Activated T-cell treated with anti-CD3 and anti-CD28 coated beads, Interleukin-2, amount 50 U/mL, for 72 hours (primary cell): ENCODE measurements at regions not wholly inside any gene's neighbourhood (a gene's known extent, or its start where the extent isn't known, plus 50 kb on each side); places are given as distances from the start of the nearest gene placed in this dataset.

Source experiments
- ATAC-seq, 2 donors: fragments of 150-1000 bp; cut with Tn5 transposase; replicated peaks in 1 of 2; 2 replicates each; pipeline ENCODE4 v1.10.0; 2021; ENCODE audit warnings: moderate library complexity in 2 of 2, mild to moderate bottlenecking in 1 of 2
- DNase-seq, 2 donors: peaks; one replicate each; pipeline ENCODE4 v3.0.0; 2021 to 2022; ENCODE audit warnings: mixed read lengths in 1 of 2
- H3K27ac Mint-ChIP-seq: one replicate; pipeline ENCODE4 v1.8.0; 2022; ENCODE audit warnings: mild to moderate bottlenecking, moderate library complexity, mixed read lengths
- H3K27me3 Mint-ChIP-seq: one replicate; pipeline ENCODE4 v1.8.0; 2022; ENCODE audit warnings: low read depth, mixed read lengths
- H3K36me3 Mint-ChIP-seq, 2 donors: one replicate each; pipeline ENCODE4 v1.8.0; 2022; ENCODE audit warnings: mixed read lengths in 2 of 2, mild to moderate bottlenecking in 1 of 2; ENCODE audit not compliant: insufficient read depth in 2 of 2
- H3K4me1 Mint-ChIP-seq: one replicate; pipeline ENCODE4 v1.8.0; 2022; ENCODE audit warnings: low read depth, mixed read lengths
- H3K4me3 Mint-ChIP-seq, 2 donors: one replicate each; pipeline ENCODE4 v1.8.0; 2022; ENCODE audit warnings: mild to moderate bottlenecking in 2 of 2, mixed read lengths in 2 of 2, moderate library complexity in 2 of 2
- H3K9me3 Mint-ChIP-seq, 2 donors: one replicate each; pipeline ENCODE4 v1.8.0; 2022; ENCODE audit warnings: mixed read lengths in 2 of 2

GRCh38 chr1:181344091-181344490, 139.2 kb upstream of the CACNA1E start:
- Mint-ChIP-seq H3K36me3 (no peaks in the 10 kb centered on the region), H3K9me3 (no peaks in the 10 kb centered on the region), H3K27ac (no peak overlapping the region), H3K4me3 (no peak overlapping the region), H3K4me1 (peaks cover 22% of the 10 kb centered on the region), H3K27me3 (no peaks in the 10 kb centered on the region)
- no peak for DNase-seq
- ATAC-seq = no peak

DNA sequence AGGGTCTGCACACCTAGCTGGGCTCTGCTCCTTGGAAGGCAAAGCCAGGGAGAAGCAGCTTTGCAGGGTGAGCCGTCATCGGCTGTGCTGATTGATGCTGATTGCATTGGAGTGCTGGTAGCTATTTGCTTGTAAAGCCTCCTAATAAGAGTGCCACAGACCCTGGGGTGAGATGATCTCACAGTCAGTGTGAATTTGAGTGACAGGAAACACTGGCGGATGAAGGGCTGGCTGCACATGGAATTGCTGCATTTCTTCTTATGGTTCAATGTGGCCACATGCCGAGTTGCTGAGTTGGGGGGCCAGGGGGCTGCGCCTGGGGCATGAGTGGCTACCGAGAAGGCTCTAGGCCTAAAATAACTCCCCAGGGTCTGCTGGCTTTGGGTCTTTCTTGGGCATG, 138.2 kb upstream of the CACNA1E start:
- peaks cover 22% of the 10 kb centered on the region for H3K4me1 Mint-ChIP-seq
- no peaks in the 10 kb centered on the region for H3K9me3 Mint-ChIP-seq
- H3K4me3 Mint-ChIP-seq = no peak overlapping the region
- no peaks in the 10 kb centered on the region for H3K27me3 Mint-ChIP-seq
- no peaks in the 10 kb centered on the region for H3K36me3 Mint-ChIP-seq
- no peak for DNase-seq
- ATAC-seq = no peak
- no peak overlapping the region for H3K27ac Mint-ChIP-seq

DNA sequence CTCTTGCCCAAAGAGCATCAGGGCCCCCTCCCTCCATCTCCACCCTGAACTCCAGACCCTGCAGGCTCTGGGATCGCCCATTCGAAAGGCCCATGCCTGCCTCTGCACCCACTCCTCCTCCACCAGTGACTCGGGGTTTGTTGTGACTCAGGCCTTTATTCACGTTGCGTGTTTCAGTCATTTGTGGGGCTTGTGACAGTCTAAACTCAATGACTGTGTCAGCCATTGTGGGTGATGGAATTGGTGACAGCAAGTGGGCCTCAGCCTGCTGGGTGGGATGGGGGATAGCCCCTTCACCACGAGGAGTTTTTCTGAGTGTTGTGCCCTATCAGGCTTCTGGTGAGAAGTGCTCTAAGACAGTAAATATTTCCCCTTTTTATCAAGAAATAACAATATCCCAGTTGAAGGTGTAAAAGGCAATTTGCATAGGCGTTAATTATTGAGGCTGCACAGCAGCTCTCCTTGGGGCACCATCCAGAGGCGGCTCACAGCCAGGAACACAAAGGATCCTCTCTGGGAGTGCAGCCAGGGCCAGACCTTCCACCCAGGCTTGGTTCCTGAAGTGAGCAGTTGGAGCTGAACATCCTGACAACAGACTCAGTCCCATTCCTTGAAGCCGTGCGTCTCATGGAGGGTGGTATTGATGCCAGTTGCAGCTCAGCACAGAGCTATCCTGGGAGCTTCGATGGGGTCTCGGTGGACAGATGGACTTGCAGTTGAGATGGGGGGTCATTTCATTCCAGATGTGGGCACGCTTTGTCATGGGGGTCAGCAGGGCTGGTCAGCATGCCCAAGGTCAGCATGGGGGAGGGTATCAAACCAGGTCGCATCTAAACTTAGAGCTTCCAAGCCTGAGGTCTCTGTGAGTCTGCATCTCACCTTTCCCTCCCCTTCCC, 135.6 kb upstream of the CACNA1E start:
- H3K36me3 Mint-ChIP-seq = no peaks in the 10 kb centered on the region
- DNase-seq = peak in 1 of 2 donors; percentile 5
- peak; percentile 51 to 60 for ATAC-seq

DNA sequence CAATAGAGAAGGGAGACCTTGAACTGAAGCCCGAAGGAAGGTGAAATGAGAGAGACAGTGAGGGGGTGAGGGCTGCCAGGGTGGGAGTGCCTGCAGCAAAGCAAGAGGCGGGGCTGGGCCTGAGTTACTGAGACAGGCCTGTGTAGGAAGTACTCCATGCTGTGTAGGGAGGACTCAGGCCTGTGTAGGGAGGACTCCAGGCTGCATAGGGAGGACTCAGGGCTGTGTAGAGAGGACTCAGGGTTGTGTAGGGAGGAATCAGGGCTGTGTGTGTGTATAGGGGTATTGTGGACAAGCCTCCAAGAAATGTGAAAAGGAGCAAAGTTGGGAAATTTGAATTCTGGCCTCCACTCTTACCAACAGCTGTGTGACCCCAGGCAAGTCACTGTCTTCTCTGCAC, 133.8 kb upstream of the CACNA1E start:
- Mint-ChIP-seq H3K27me3 (no peaks in the 10 kb centered on the region), H3K4me3 (no peak overlapping the region), H3K9me3 (no peaks in the 10 kb centered on the region), H3K4me1 (peaks cover 5% of the 10 kb centered on the region), H3K36me3 (no peaks in the 10 kb centered on the region), H3K27ac (no peak overlapping the region)
- no peak for ATAC-seq
- no peak for DNase-seq

More for the DNA sequence above, 135.6 kb upstream of the CACNA1E start:
- no peaks in the 10 kb centered on the region for H3K9me3 Mint-ChIP-seq
- no peak overlapping the region for H3K27ac Mint-ChIP-seq
- no peaks in the 10 kb centered on the region for H3K27me3 Mint-ChIP-seq
- H3K4me1 Mint-ChIP-seq = peaks cover 20% of the 10 kb centered on the region
- H3K4me3 Mint-ChIP-seq = no peak overlapping the region

DNA sequence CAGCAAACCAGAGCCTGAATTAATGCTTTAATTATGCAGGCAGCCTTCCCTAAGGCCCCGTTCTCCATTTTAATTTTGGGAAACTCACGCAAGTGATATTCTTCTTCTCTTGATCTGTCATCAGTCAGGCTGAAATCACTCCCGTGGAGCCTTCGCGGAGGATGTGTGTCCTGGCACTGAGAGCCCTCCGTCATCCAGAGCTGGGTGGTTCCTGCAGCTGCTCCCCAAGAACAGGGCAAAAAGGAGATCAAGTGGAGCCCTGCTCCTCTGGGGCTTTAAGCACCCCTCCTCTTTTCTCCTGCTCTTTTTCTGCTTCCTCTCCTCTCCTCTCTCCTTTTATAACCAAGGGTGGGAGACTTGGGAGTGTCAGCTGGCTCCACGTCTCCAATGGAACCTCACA, 133.2 kb upstream of the CACNA1E start:
- ATAC-seq (no peak), DNase-seq (no peak)
- H3K27ac Mint-ChIP-seq = no peak overlapping the region
- no peaks in the 10 kb centered on the region for H3K9me3 Mint-ChIP-seq
- H3K27me3 Mint-ChIP-seq = no peaks in the 10 kb centered on the region
- no peaks in the 10 kb centered on the region for H3K36me3 Mint-ChIP-seq
- H3K4me1 Mint-ChIP-seq = peaks cover 5% of the 10 kb centered on the region
- no peak overlapping the region for H3K4me3 Mint-ChIP-seq

DNA sequence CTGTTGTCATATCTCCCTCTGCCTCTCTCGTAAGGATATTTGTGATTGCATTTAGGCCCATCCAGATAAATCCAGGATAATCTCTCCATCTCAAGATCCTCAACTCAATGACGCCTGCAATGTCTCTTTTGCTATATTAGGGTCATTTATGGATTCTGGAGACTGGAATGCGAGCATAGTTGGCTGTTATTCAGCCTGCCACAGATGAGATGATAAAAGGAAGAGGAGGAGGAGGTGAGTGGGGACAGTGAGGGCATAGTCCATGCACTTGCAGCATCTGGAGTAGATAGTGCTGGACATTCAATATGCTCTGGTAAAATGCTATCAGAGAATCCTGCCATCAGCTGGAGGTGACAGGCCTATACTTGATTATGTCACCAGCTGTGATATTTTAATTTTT, 131.6 kb upstream of the CACNA1E start:
- Mint-ChIP-seq H3K9me3 (no peaks in the 10 kb centered on the region), H3K27me3 (no peaks in the 10 kb centered on the region), H3K36me3 (no peaks in the 10 kb centered on the region), H3K4me1 (peaks cover 5% of the 10 kb centered on the region), H3K27ac (no peak overlapping the region), H3K4me3 (no peak overlapping the region)
- no peak for ATAC-seq
- DNase-seq = no peak

DNA sequence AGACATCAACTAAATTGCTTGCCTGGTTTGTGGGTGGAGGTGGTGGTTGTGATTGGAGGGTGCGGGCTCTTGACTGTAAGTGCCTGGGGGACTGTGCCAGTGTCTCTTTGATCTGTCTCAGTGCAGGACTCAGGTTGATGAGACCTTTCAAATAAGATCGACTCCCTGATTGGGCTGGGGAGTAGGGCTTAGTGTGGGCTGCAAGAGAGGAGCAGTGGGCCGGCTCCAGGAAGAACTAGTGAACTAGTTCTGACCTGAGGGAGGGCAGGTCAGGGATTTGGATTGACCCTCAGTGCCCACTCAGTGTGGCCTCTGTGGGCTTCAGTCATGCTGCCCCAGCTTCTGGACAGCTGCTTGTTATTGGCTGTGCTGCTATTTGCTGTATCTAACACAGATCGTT, 130.6 kb upstream of the CACNA1E start:
- ATAC-seq (no peak), DNase-seq (no peak)
- Mint-ChIP-seq H3K36me3 (no peaks in the 10 kb centered on the region), H3K27ac (no peak overlapping the region), H3K9me3 (no peaks in the 10 kb centered on the region), H3K4me3 (no peak overlapping the region), H3K27me3 (no peaks in the 10 kb centered on the region), H3K4me1 (peaks cover 5% of the 10 kb centered on the region)

DNA sequence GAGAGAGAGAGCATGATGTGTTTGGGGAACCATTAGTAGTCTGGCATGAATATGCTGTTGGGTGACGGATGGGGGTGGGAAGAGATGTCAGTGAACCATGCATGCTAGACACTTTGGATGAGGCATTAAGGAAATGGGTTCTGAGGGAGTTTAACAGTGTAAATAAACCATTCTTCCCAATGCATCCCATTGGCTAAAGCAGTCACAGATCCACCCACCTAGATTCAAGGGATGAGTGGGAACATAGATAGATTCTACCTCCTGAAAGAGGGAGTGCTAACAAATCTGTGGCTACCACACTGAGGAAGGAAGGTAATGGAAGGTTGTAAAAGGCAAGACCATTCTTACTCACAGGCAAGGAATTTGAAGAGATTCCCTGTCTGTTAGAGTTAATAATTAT, 129.8 kb upstream of the CACNA1E start:
- no peaks in the 10 kb centered on the region for H3K9me3 Mint-ChIP-seq
- H3K4me3 Mint-ChIP-seq = no peak overlapping the region
- DNase-seq (no peak), ATAC-seq (no peak)
- no peak overlapping the region for H3K27ac Mint-ChIP-seq
- H3K4me1 Mint-ChIP-seq = peaks cover 2% of the 10 kb centered on the region
- H3K27me3 Mint-ChIP-seq = no peaks in the 10 kb centered on the region
- no peaks in the 10 kb centered on the region for H3K36me3 Mint-ChIP-seq

GRCh38 chr1:181354865-181355264, 128.5 kb upstream of the CACNA1E start:
- no peak for DNase-seq
- H3K27ac Mint-ChIP-seq = no peak overlapping the region
- ATAC-seq = no peak
- no peaks in the 10 kb centered on the region for H3K9me3 Mint-ChIP-seq
- H3K4me1 Mint-ChIP-seq = no peaks in the 10 kb centered on the region
- H3K36me3 Mint-ChIP-seq = no peaks in the 10 kb centered on the region
- H3K4me3 Mint-ChIP-seq = no peak overlapping the region
- H3K27me3 Mint-ChIP-seq = no peaks in the 10 kb centered on the region

GRCh38 chr1:181356505-181357340, 126.6 kb upstream of the CACNA1E start:
- ATAC-seq (no peak), DNase-seq (no peak)
- Mint-ChIP-seq H3K27ac (no peak overlapping the region), H3K4me3 (no peak overlapping the region), H3K36me3 (no peaks in the 10 kb centered on the region), H3K4me1 (no peaks in the 10 kb centered on the region), H3K27me3 (no peaks in the 10 kb centered on the region), H3K9me3 (no peaks in the 10 kb centered on the region)

DNA sequence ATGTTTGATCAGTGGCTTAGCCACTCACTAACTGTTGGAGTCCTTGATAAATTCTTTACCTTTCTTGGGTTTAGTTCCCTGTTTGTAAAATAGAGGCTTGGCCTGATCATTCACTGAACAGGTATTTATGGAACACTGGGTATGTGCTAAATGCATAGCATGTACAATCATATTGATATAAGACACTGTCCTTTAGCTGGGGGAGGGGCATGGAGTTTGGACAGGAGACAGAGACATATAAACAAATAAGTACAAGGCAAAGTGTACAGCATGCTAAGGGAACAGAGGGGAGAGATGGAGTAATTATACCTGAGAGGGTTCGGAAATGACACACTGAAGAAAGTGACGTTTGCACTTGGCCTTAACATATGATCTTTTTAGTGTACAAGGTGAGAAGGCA, 124.3 kb upstream of the CACNA1E start:
- no peaks in the 10 kb centered on the region for H3K4me1 Mint-ChIP-seq
- ATAC-seq (no peak), DNase-seq (no peak)
- H3K4me3 Mint-ChIP-seq = no peak overlapping the region
- H3K27ac Mint-ChIP-seq = no peak overlapping the region
- no peaks in the 10 kb centered on the region for H3K9me3 Mint-ChIP-seq
- H3K27me3 Mint-ChIP-seq = no peaks in the 10 kb centered on the region
- no peaks in the 10 kb centered on the region for H3K36me3 Mint-ChIP-seq

DNA sequence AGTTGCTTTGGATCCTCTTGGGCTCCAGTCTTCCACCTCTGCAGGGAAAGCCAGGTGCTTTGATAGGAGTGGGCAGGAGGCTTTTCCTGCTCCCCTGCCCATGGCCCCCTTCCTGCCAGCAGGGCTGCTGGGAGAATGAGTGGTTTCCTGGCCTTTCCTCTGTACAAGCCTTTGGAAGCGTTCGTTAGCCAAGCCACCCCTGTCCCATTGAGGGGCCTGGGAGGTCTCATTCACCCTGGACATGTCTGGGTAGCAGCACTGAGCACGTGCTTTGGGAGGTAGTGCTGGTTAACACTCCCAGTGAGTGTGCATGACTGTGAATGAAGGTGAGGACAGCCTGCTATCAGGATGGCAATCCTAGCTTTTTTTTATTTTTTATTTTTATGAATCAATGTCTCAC, 118.5 kb upstream of the CACNA1E start:
- ATAC-seq (no peak), DNase-seq (no peak)
- Mint-ChIP-seq H3K4me1 (no peaks in the 10 kb centered on the region), H3K9me3 (no peaks in the 10 kb centered on the region), H3K4me3 (no peak overlapping the region), H3K27me3 (no peaks in the 10 kb centered on the region), H3K27ac (no peak overlapping the region), H3K36me3 (no peaks in the 10 kb centered on the region)

GRCh38 chr1:181366910-181367309, 116.4 kb upstream of the CACNA1E start:
- Mint-ChIP-seq H3K4me3 (no peak overlapping the region), H3K9me3 (peaks cover 0 to 2% of the 10 kb centered on the region in 2 donors), H3K4me1 (no peaks in the 10 kb centered on the region), H3K36me3 (no peaks in the 10 kb centered on the region), H3K27ac (no peak overlapping the region), H3K27me3 (no peaks in the 10 kb centered on the region)
- ATAC-seq = no peak
- no peak for DNase-seq
